ENCODE measurements at regions not wholly inside any gene's neighbourhood (a gene's known extent, or its start where the extent isn't known, plus 50 kb on each side); places are given as distances from the start of the nearest gene placed in this dataset.

GRCh38 chr12:127362121-127362520, 904.8 kb upstream of the TMEM132C start:
- DNase-seq: no peak

- DNase-seq: peak; percentile 14
These were observed 903.6 kb upstream of the TMEM132C start for GRCh38 chr12:127363392-127363791.

- no peak for DNase-seq
These were observed 893.4 kb upstream of the TMEM132C start for GRCh38 chr12:127373559-127373958.

GRCh38 chr12:127374447-127374846, 892.5 kb upstream of the TMEM132C start:
- DNase-seq: no peak

GRCh38 chr12:127381043-127381668, 885.8 kb upstream of the TMEM132C start:
- DNase-seq: peak; percentile 54

- no peak for DNase-seq
These were observed 885.3 kb upstream of the TMEM132C start for GRCh38 chr12:127381681-127382080.

GRCh38 chr12:127383281-127383680, 883.7 kb upstream of the TMEM132C start:
- DNase-seq: no peak

GRCh38 chr12:127386723-127387122, 880.2 kb upstream of the TMEM132C start:
- DNase-seq: no peak

GRCh38 chr12:127388985-127389384, 878.0 kb upstream of the TMEM132C start:
- no peak for DNase-seq

- no peak for DNase-seq
These were observed 877.0 kb upstream of the TMEM132C start for GRCh38 chr12:127389923-127390322.

- DNase-seq: no peak
These were observed 873.5 kb upstream of the TMEM132C start for GRCh38 chr12:127393465-127393864.

- no peak for DNase-seq
These were observed 873.1 kb upstream of the TMEM132C start for GRCh38 chr12:127393896-127394295.

GRCh38 chr12:127396734-127397133, 870.2 kb upstream of the TMEM132C start:
- no peak for DNase-seq

- DNase-seq: no peak
These were observed 868.8 kb upstream of the TMEM132C start for GRCh38 chr12:127398016-127398710.

- no peak for DNase-seq
These were observed 867.5 kb upstream of the TMEM132C start for GRCh38 chr12:127399451-127399850.

- DNase-seq: no peak
These were observed 866.7 kb upstream of the TMEM132C start for GRCh38 chr12:127400221-127400620.

GRCh38 chr12:127401005-127401404, 866.0 kb upstream of the TMEM132C start:
- DNase-seq: no peak

- no peak for DNase-seq
These were observed 865.4 kb upstream of the TMEM132C start for GRCh38 chr12:127401536-127401935.

GRCh38 chr12:127411166-127411915, 855.6 kb upstream of the TMEM132C start:
- DNase-seq: no peak

GRCh38 chr12:127411981-127412380, 855.0 kb upstream of the TMEM132C start:
- DNase-seq: no peak

- no peak for DNase-seq
These were observed 854.1 kb upstream of the TMEM132C start for GRCh38 chr12:127412866-127413265.

- DNase-seq: no peak
These were observed 852.8 kb upstream of the TMEM132C start for GRCh38 chr12:127414186-127414585.

GRCh38 chr12:127414636-127415035, 852.3 kb upstream of the TMEM132C start:
- DNase-seq: no peak

- no peak for DNase-seq
These were observed 850.2 kb upstream of the TMEM132C start for GRCh38 chr12:127416796-127417195.
